K562 (cell line): ENCODE measurements at regions not wholly inside any gene's neighbourhood (a gene's known extent, or its start where the extent isn't known, plus 50 kb on each side); places are given as distances from the start of the nearest gene placed in this dataset.

Experiments used
- ATAC-seq: fragments of 200-7000 bp; cut with Tn5 transposase; 3 replicates; pipeline ENCODE4 v1.9.1; 2020; ENCODE audit warnings: moderate library complexity
- BruUV-seq: library from RNA; stranded (reverse); fragments of 400-500 nt; replicated peaks from 2 replicates; lab custom pipeline; 2021; lab: Mats Ljungman, UMichigan
- CTCF ChIA-PET: fragments of 300-600 bp; formaldehyde crosslinking; extraction: SDS; loops from one replicate; lab custom pipeline; 2021; ENCODE audit warnings: low intra/inter-chr PET ratio; lab: Yijun Ruan, JAX
- POLR2A ChIA-PET: fragments of 300-600, 350-650 bp; sonication (Branson Sonifier 250); formaldehyde crosslinking; extraction: SDS; loops from one replicate; lab custom pipeline; 2021; ENCODE audit warnings: antibody characterized with exemption, inconsistent platforms; lab: Yijun Ruan, JAX
- DNase-seq, 4 experiments: peaks; one replicate each; pipeline versions ENCODE4 v3.0.0 to v3.0.0-alpha.2; 2011 to 2018; ENCODE audit warnings: low spot score in 3 of 4, mixed read lengths in 3 of 4; ENCODE audit errors: extremely low read depth in 1 of 4
- FAIRE-seq: peaks from 2 replicates; lab custom pipeline; 2011; peaks lifted over from hg19 to GRCh38; lab: Jason Lieb, UNC
- H2AFZ ChIP-seq: 2 replicates; pipeline ENCODE4 v1.6.0; 2011; ENCODE audit warnings: low read depth, low read length, control low read depth, inconsistent platforms
- H3K27ac ChIP-seq: fragments of 200-600 bp; 3 replicates; pipeline ENCODE4 v1.8.0; 2011; ENCODE audit warnings: low read depth, mild to moderate bottlenecking, control low read depth, inconsistent platforms, low read length, moderate library complexity, mixed read lengths; ENCODE audit errors: extremely low read depth
- H3K27me3 ChIP-seq, 2 experiments: fragments of 300-600 bp in 1 of 2; 2 replicates in 1 of 2; 3 replicates in 1 of 2; pipeline versions ENCODE4 v1.6.0 to v1.8.0; 2011; ENCODE audit warnings: inconsistent platforms in 2 of 2, low read length in 2 of 2, mild to moderate bottlenecking in 1 of 2, mixed read lengths in 1 of 2, moderate library complexity in 1 of 2; ENCODE audit not compliant: control insufficient read depth in 2 of 2, insufficient read depth in 2 of 2
- H3K36me3 ChIP-seq: fragments of 300-600 bp; 3 replicates; pipeline ENCODE4 v1.8.0; 2011; ENCODE audit warnings: mild to moderate bottlenecking, low read length, inconsistent platforms; ENCODE audit not compliant: control insufficient read depth, insufficient read depth
- H3K4me1 ChIP-seq, 2 experiments: fragments of 200-600 bp in 1 of 2; replicated peaks in 1 of 2; 2 replicates in 1 of 2; 3 replicates in 1 of 2; pipeline versions ENCODE4 v1.5.1 to v1.8.0; 2011; ENCODE audit warnings: inconsistent platforms in 2 of 2, low read length in 2 of 2, mild to moderate bottlenecking in 1 of 2, mixed read lengths in 1 of 2, moderate library complexity in 1 of 2; ENCODE audit not compliant: control insufficient read depth in 2 of 2, insufficient read depth in 2 of 2
- H3K4me2 ChIP-seq: 2 replicates; pipeline ENCODE4 v1.6.1; 2011; ENCODE audit warnings: low read length, control low read depth, inconsistent platforms, mixed read lengths; ENCODE audit not compliant: insufficient read depth
- H3K4me3 ChIP-seq: fragments of 200-600 bp; sonication (generic), shearing (Covaris generic); 2 replicates; pipeline ENCODE4 v1.5.1; 2016; ENCODE audit warnings: control low read depth, inconsistent platforms
- H3K79me2 ChIP-seq: fragments of 200-600 bp; 3 replicates; pipeline ENCODE4 v1.8.0; 2011; ENCODE audit warnings: low read length, inconsistent platforms; ENCODE audit not compliant: control insufficient read depth, insufficient read depth
- H3K9ac ChIP-seq, 2 experiments: 2 replicates each; pipeline versions ENCODE4 v1.6.0 to v1.6.1; 2011; ENCODE audit warnings: low read depth in 2 of 2, low read length in 2 of 2, control low read depth in 1 of 2, inconsistent platforms in 1 of 2, mild to moderate bottlenecking in 1 of 2, mixed read lengths in 1 of 2; ENCODE audit not compliant: insufficient read depth in 1 of 2
- H3K9me1 ChIP-seq: one replicate; pipeline ENCODE4 v1.6.0; 2011; ENCODE audit warnings: inconsistent platforms, mild to moderate bottlenecking, low read length, moderate library complexity; ENCODE audit not compliant: control insufficient read depth, insufficient read depth
- H3K9me3 ChIP-seq: replicated peaks from 2 replicates; pipeline ENCODE4 v1.5.1; 2011; ENCODE audit warnings: low read depth, low read length, inconsistent platforms; ENCODE audit not compliant: control insufficient read depth, insufficient read depth
- H4K20me1 ChIP-seq: replicated peaks from 2 replicates; pipeline ENCODE4 v1.6.1; 2011; ENCODE audit warnings: low read length, inconsistent platforms, mixed read lengths; ENCODE audit not compliant: control insufficient read depth, insufficient read depth
- HES1 ChIP-seq: fragments of 450-650 bp; IDR thresholded peaks from 2 replicates; pipeline ENCODE4 v1.6.1; 2016; ENCODE audit warnings: low read depth, mild to moderate bottlenecking, moderate library complexity
- MECOM ChIP-seq: fragments of 250-450 bp; sonication (Bioruptor Pico); IDR thresholded peaks from 2 replicates; pipeline ENCODE4 v1.8.0; 2022; ENCODE audit warnings: inconsistent platforms
- REST ChIP-seq, 2 experiments: fragments of 450-650 bp; formaldehyde crosslinking in 1 of 2; IDR thresholded peaks; 2 replicates each; pipeline versions ENCODE4 v1.4.0 to v1.6.1; 2014 to 2020; ENCODE audit warnings: mild to moderate bottlenecking in 2 of 2, borderline replicate concordance in 1 of 2, low read depth in 1 of 2
- ZNF253 ChIP-seq: fragments of 250-450 bp; sonication (Bioruptor Pico); conservative IDR thresholded peaks from 2 replicates; pipeline ENCODE4 v1.6.1; 2021; ENCODE audit warnings: mild to moderate bottlenecking
- WGBS: fragments of 100-300 bp; shearing (Covaris generic); methylation state at CpG from one replicate; pipeline ENCODE4 v1.1.6; 2016; ENCODE audit warnings: low coverage, mixed read lengths; ENCODE audit not compliant: insufficient coverage; ENCODE audit errors: missing lambda C conversion rate; 5-methylcytosine and 5-hydroxymethylcytosine counted together
- in situ Hi-C: fragments of 300-500 bp; cut with MboI; formaldehyde crosslinking; loops from 4 replicates; pipeline ENCODE4 v1.15.0; 2018; ENCODE audit warnings: inconsistent platforms, mixed read lengths
- intact Hi-C: fragments of 100-400 bp; cut with micrococcal nuclease; formaldehyde crosslinking; loops from 2 replicates; pipeline ENCODE4 v1.14.2; 2022

GRCh38 chr1:103283371-103283770, 175.0 kb upstream of the COL11A1 start:
- H3K4me1 ChIP-seq, result no peaks in the 10 kb centered on the region

More at GRCh38 chr1:103283371-103283770, 175.0 kb upstream of the COL11A1 start:
- no peaks in the 10 kb centered on the region for H3K9me3 ChIP-seq
- no peaks in the 10 kb centered on the region for H3K36me3 ChIP-seq
- H3K4me3 ChIP-seq, result no peak overlapping the region
- no peaks in the 10 kb centered on the region for H4K20me1 ChIP-seq
- in situ Hi-C loops (no loop called here), intact Hi-C loops (no loop called here)
- BruUV-seq, result no TSS peak
- TF ChIP-seq ZNF253, result no peak
- TF ChIP-seq HES1, result no peak
- TF ChIP-seq MECOM (CRISPR knock-in tag), result no peak
- no peak for TF ChIP-seq REST (IDR thresholded peaks at IDR 0.05; ENCODE audit: borderline replicate concordance)
- TF ChIP-seq REST (CRISPR knock-in tag; IDR thresholded peaks at IDR 0.05; ENCODE audit: low read depth), result no peak
- FAIRE-seq (no peak), ATAC-seq (no peak), DNase-seq (no peak)
- H3K27ac ChIP-seq, result no peak overlapping the region
- 0% methylated on average over 1 of the region's 1 CpG for WGBS
- H3K27me3 ChIP-seq, result no peaks in the 10 kb centered on the region
- no peaks in the 10 kb centered on the region for H3K79me2 ChIP-seq
- no peak overlapping the region for H2AFZ ChIP-seq
- H3K9ac ChIP-seq, result no peak overlapping the region
- H3K9me1 ChIP-seq, result no peaks in the 10 kb centered on the region
- POLR2A ChIA-PET, result no interaction called here
- no peak overlapping the region for H3K4me2 ChIP-seq
- CTCF ChIA-PET, result no interaction called here
